ENCODE measurements at regions not wholly inside any gene's neighbourhood (a gene's known extent, or its start where the extent isn't known, plus 50 kb on each side); places are given as distances from the start of the nearest gene placed in this dataset.

- DNase-seq (ENCODE audit: low spot score) = no peak
- in situ Hi-C loops (cut with MboI; ENCODE audit: low pct_unique_long_range_greater_than_20kb, low sequenced_read_pairs, unreplicated experiment) = no loop called here
- TF ChIP-seq, protein P1, sequence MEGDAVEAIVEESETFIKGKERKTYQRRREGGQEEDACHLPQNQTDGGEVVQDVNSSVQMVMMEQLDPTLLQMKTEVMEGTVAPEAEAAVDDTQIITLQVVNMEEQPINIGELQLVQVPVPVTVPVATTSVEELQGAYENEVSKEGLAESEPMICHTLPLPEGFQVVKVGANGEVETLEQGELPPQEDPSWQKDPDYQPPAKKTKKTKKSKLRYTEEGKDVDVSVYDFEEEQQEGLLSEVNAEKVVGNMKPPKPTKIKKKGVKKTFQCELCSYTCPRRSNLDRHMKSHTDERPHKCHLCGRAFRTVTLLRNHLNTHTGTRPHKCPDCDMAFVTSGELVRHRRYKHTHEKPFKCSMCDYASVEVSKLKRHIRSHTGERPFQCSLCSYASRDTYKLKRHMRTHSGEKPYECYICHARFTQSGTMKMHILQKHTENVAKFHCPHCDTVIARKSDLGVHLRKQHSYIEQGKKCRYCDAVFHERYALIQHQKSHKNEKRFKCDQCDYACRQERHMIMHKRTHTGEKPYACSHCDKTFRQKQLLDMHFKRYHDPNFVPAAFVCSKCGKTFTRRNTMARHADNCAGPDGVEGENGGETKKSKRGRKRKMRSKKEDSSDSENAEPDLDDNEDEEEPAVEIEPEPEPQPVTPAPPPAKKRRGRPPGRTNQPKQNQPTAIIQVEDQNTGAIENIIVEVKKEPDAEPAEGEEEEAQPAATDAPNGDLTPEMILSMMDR (IDR thresholded peaks at IDR 0.05; ENCODE audit: extremely low read depth, insufficient read depth, missing control alignments) = no peak
These were observed 608.2 kb downstream of the SOX6 start for GRCh38 chr11:15748132-15748531.

- TF ChIP-seq, protein P1 (IDR thresholded peaks at IDR 0.05; ENCODE audit: extremely low read depth, insufficient read depth, missing control alignments) = no peak
- DNase-seq (ENCODE audit: low spot score) = no peak
These were observed 607.6 kb downstream of the SOX6 start for GRCh38 chr11:15748741-15749140.

DNA sequence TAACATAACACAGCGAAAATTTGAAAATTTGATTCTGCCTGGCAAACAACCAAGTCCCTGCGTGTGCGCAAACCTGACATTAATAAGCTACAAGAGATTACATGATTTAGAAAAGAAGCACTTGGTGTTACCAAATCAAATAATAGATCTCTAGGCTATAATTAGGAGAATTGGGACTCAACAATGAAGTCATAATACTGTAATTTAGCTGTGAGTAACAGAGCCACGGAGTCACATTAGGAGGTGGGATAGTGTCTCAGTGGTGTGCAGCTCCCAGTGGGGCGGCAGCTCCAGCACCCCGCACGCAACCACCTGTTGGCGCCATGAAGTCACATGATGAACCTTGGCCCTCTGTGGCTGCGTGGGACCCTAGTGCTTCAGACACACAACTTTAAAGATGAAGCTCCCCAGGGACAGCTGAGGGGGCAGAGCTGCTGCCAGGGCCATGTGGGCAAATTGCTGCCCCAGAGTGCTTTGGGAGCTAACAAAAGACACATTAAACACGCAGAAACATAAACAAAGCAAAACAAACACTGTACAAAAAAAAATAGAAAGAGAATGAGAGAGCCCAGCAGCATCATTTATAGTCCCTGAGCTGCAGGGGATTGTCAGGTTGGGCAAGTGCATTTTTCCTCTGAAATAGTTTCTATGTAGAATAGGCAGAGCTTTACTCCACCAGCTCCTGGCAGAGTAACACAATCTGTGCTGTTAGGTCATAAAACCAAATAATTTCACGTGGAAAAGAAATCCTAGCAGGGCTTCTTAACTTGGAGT lies 605.6 kb downstream of the SOX6 start:
- in situ Hi-C loops (cut with MboI; ENCODE audit: low pct_unique_long_range_greater_than_20kb, low sequenced_read_pairs, unreplicated experiment) = no loop called here
- no peak for DNase-seq (ENCODE audit: low spot score)
- TF ChIP-seq, protein P1 (IDR thresholded peaks at IDR 0.05; ENCODE audit: extremely low read depth, insufficient read depth, missing control alignments) = no peak

More at GRCh38 chr11:15748741-15749140, 607.6 kb downstream of the SOX6 start:
- in situ Hi-C loops (cut with MboI; ENCODE audit: low pct_unique_long_range_greater_than_20kb, low sequenced_read_pairs, unreplicated experiment) = no loop called here

DNA sequence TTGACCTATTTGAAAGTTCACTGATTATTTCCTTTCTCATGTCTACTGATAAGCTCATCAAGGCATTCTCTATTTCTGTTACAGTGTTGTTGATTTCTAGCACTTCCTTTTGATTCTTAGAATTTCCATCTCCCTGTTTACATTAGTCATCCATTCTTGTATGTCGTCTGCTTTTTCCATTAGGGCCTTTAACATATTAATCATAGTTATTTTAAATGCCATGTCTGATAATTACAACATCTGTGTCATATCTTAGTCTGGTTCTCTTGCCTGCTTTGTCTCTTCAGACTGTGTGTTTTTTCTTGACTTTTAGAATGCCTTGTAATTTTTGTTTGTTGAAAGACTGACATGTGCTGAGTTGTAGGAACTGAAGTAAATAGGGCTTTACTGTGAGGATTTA lies 602.1 kb downstream of the SOX6 start:
- TF ChIP-seq, protein P1 (IDR thresholded peaks at IDR 0.05; ENCODE audit: extremely low read depth, insufficient read depth, missing control alignments) = no peak
- in situ Hi-C loops (cut with MboI; ENCODE audit: low pct_unique_long_range_greater_than_20kb, low sequenced_read_pairs, unreplicated experiment) = no loop called here
- DNase-seq (ENCODE audit: low spot score) = no peak

GRCh38 chr11:15757048-15757698 lies 599.2 kb downstream of the SOX6 start:
- DNase-seq (ENCODE audit: low spot score) = no peak
- in situ Hi-C loops (cut with MboI; ENCODE audit: low pct_unique_long_range_greater_than_20kb, low sequenced_read_pairs, unreplicated experiment) = no loop called here
- TF ChIP-seq, protein P1 (IDR thresholded peaks at IDR 0.05; ENCODE audit: extremely low read depth, insufficient read depth, missing control alignments) = no peak

GRCh38 chr11:15758857-15759465 lies 597.4 kb downstream of the SOX6 start:
- in situ Hi-C loops (cut with MboI; ENCODE audit: low pct_unique_long_range_greater_than_20kb, low sequenced_read_pairs, unreplicated experiment) = no loop called here
- TF ChIP-seq, protein P1 (IDR thresholded peaks at IDR 0.05; ENCODE audit: extremely low read depth, insufficient read depth, missing control alignments) = no peak
- DNase-seq (ENCODE audit: low spot score) = no peak
